ENCODE measurements at regions not wholly inside any gene's neighbourhood (a gene's known extent, or its start where the extent isn't known, plus 50 kb on each side); places are given as distances from the start of the nearest gene placed in this dataset.
"Not testable (repeated sequence)": the region's sequence is repeated elsewhere in the genome, so short reads cannot be mapped to it uniquely, and the experiment has no call there.

DNA sequence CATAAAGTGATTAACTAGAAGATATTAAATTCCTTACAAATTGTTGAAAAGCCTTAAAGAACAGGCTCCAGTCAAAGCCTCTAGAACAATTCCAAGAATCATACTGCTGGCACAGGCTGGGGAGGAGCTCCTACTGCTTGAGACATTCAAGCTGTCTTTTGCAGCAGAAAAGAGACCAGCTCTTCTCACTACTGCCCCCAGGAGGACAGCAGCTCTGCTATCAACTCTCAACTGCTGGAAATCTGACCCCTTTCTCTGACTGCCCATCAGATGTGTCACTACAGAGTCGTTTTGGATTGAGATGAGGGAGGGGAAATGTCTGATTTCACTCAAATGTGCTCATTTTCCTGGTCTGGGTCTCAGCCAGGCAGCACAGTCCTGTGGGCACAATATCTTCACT is 421.0 kb downstream of the RPIA start:
- TF ChIP-seq, protein P1, sequence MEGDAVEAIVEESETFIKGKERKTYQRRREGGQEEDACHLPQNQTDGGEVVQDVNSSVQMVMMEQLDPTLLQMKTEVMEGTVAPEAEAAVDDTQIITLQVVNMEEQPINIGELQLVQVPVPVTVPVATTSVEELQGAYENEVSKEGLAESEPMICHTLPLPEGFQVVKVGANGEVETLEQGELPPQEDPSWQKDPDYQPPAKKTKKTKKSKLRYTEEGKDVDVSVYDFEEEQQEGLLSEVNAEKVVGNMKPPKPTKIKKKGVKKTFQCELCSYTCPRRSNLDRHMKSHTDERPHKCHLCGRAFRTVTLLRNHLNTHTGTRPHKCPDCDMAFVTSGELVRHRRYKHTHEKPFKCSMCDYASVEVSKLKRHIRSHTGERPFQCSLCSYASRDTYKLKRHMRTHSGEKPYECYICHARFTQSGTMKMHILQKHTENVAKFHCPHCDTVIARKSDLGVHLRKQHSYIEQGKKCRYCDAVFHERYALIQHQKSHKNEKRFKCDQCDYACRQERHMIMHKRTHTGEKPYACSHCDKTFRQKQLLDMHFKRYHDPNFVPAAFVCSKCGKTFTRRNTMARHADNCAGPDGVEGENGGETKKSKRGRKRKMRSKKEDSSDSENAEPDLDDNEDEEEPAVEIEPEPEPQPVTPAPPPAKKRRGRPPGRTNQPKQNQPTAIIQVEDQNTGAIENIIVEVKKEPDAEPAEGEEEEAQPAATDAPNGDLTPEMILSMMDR (IDR thresholded peaks at IDR 0.05): peak in 1 of 6 experiments; percentile 14
- TF ChIP-seq POLR2A (IDR thresholded peaks at IDR 0.05): not testable (repeated sequence)
